OCI-LY3 (cell line): ENCODE measurements at regions not wholly inside any gene's neighbourhood (a gene's known extent, or its start where the extent isn't known, plus 50 kb on each side); places are given as distances from the start of the nearest gene placed in this dataset.

Experiments
- H2AFZ ChIP-seq: fragments of 200-600, 300-600 bp; shearing (Covaris generic); 2 replicates; pipeline ENCODE4 v1.6.0; 2014; ENCODE audit warnings: antibody characterized with exemption, low read depth, low read length
- H3K27ac ChIP-seq: fragments of 200-600, 300-600 bp; sonication (generic); 2 replicates; pipeline ENCODE4 v1.5.1; 2014; ENCODE audit warnings: mild to moderate bottlenecking, low read length, moderate library complexity, mixed read lengths
- H3K27me3 ChIP-seq: fragments of 200-600, 300-600 bp; sonication (generic); 2 replicates; pipeline ENCODE4 v1.6.1; 2014; ENCODE audit warnings: low read depth, low read length, mixed read lengths
- H3K36me3 ChIP-seq: fragments of 200-600, 300-600 bp; sonication (generic); replicated peaks from 2 replicates; pipeline ENCODE3; 2014; ENCODE audit warnings: low read depth, low read length, mixed read lengths
- H3K4me1 ChIP-seq: fragments of 300-600, 200-600 bp; sonication (generic); 2 replicates; pipeline ENCODE4 v1.6.1; 2014; ENCODE audit warnings: low read length, mixed read lengths
- H3K4me2 ChIP-seq: fragments of 200-600, 300-600 bp; sonication (generic); 2 replicates; pipeline ENCODE4 v1.6.1; 2014; ENCODE audit warnings: low read length, mixed read lengths
- H3K4me3 ChIP-seq: fragments of 300-600, 200-600 bp; sonication (generic); 2 replicates; pipeline ENCODE4 v1.5.1; 2014; ENCODE audit warnings: antibody characterized with exemption, mild to moderate bottlenecking, low read length, moderate library complexity
- H3K79me2 ChIP-seq: fragments of 300-600, 200-600 bp; shearing (Covaris generic); 2 replicates; pipeline ENCODE4 v1.6.1; 2014; ENCODE audit warnings: mild to moderate bottlenecking, low read length, mixed read lengths
- H3K9ac ChIP-seq: fragments of 300-600, 200-600 bp; shearing (Covaris generic); 2 replicates; pipeline ENCODE4 v1.6.0; 2014; ENCODE audit warnings: mild to moderate bottlenecking, low read length, moderate library complexity
- H3K9me3 ChIP-seq: fragments of 200-600, 300-600 bp; shearing (Covaris generic); 2 replicates; pipeline ENCODE4 v1.6.1; 2014; ENCODE audit warnings: low read length, mixed read lengths; ENCODE audit not compliant: insufficient read depth
- H4K20me1 ChIP-seq: fragments of 200-600, 300-600 bp; sonication (generic); 2 replicates; pipeline ENCODE4 v1.6.1; 2016; ENCODE audit warnings: low read length, mixed read lengths; ENCODE audit not compliant: insufficient read depth
- CTCF ChIP-seq: fragments of 200-600, 300-600 bp; sonication (generic); IDR thresholded peaks from 2 replicates; pipeline ENCODE4 v1.5.1; 2014; ENCODE audit warnings: antibody characterized with exemption, low read length, low read depth
- EZH2phosphoT487 ChIP-seq: fragments of 200-600 bp; shearing (Covaris generic); IDR thresholded peaks from 2 replicates; pipeline ENCODE4 v1.6.1; 2018; ENCODE audit warnings: antibody characterized with exemption, mixed run types, low read depth

- Histone ChIP-seq H3K27ac (no peak overlapping the region), H4K20me1 (no peaks in the 10 kb centered on the region), H3K36me3 (no peaks in the 10 kb centered on the region), H3K79me2 (no peaks in the 10 kb centered on the region), H3K9ac (no peak overlapping the region), H3K27me3 (no peaks in the 10 kb centered on the region), H3K9me3 (peaks cover 15% of the 10 kb centered on the region; the same call in 1 of the 2 replicates), H2AFZ (no peak overlapping the region), H3K4me2 (no peak overlapping the region), H3K4me3 (no peak overlapping the region), H3K4me1 (no peaks in the 10 kb centered on the region)
- TF ChIP-seq CTCF, result no peak
- TF ChIP-seq EZH2phosphoT487, result no peak
Measured at GRCh38 chr7:73941836-73942551, 81.0 kb downstream of the TMEM270 start.

- Histone ChIP-seq H3K9ac (no peak overlapping the region), H3K79me2 (no peaks in the 10 kb centered on the region), H3K27me3 (no peaks in the 10 kb centered on the region), H3K4me2 (no peak overlapping the region), H3K4me1 (no peaks in the 10 kb centered on the region), H3K9me3 (peaks cover 15% of the 10 kb centered on the region; the same call in 1 of the 2 replicates), H3K27ac (no peak overlapping the region), H3K4me3 (no peak overlapping the region), H3K36me3 (no peaks in the 10 kb centered on the region), H2AFZ (no peak overlapping the region), H4K20me1 (no peaks in the 10 kb centered on the region)
- TF ChIP-seq CTCF, result no peak
- no peak for TF ChIP-seq EZH2phosphoT487
Measured at GRCh38 chr7:73945022-73945421, 83.0 kb upstream of the ELN start.

- H3K9ac ChIP-seq, result no peak overlapping the region
- no peaks in the 10 kb centered on the region for H3K36me3 ChIP-seq
- no peaks in the 10 kb centered on the region for H3K79me2 ChIP-seq
- H3K4me2 ChIP-seq, result no peak overlapping the region
- peaks cover 4% of the 10 kb centered on the region; the same call in 1 of the 2 replicates for H3K27me3 ChIP-seq
- no peaks in the 10 kb centered on the region for H3K4me1 ChIP-seq
- H3K4me3 ChIP-seq, result no peak overlapping the region
- no peak overlapping the region for H3K27ac ChIP-seq
- peaks cover 6% of the 10 kb centered on the region; the same call in 1 of the 2 replicates for H3K9me3 ChIP-seq
- TF ChIP-seq EZH2phosphoT487 (no peak), CTCF (no peak)
- H4K20me1 ChIP-seq, result no peaks in the 10 kb centered on the region
- no peak overlapping the region for H2AFZ ChIP-seq
Measured at GRCh38 chr7:73948287-73948686, 79.7 kb upstream of the ELN start.

- Histone ChIP-seq H3K4me1 (peaks cover 5% of the 10 kb centered on the region; the same call in 1 of the 2 replicates), H4K20me1 (no peaks in the 10 kb centered on the region), H3K27ac (no peak overlapping the region), H3K36me3 (no peaks in the 10 kb centered on the region), H3K4me2 (no peak overlapping the region), H3K9ac (no peak overlapping the region), H3K79me2 (no peaks in the 10 kb centered on the region), H2AFZ (no peak overlapping the region), H3K4me3 (no peak overlapping the region), H3K9me3 (no peaks in the 10 kb centered on the region), H3K27me3 (peaks cover 4% of the 10 kb centered on the region)
- no peak for TF ChIP-seq CTCF
- no peak for TF ChIP-seq EZH2phosphoT487
Measured at GRCh38 chr7:73952266-73952665, 75.7 kb upstream of the ELN start.
